Upper lobe of right lung (tissue), 1 donor: ENCODE measurements at regions not wholly inside any gene's neighbourhood (a gene's known extent, or its start where the extent isn't known, plus 50 kb on each side); places are given as distances from the start of the nearest gene placed in this dataset.
A peak's percentile ranks its signal among the peaks of the same experiment; 100 is the strongest.

Experiments used
- ATAC-seq: fragments of 200-7000 bp; cut with Tn5 transposase; one replicate; pipeline ENCODE4 v1.9.1; 2020; ENCODE audit warnings: mild to moderate bottlenecking, moderate library complexity
- DNase-seq: peaks from one replicate; pipeline ENCODE4 v3.0.0-alpha.2; 2020
- H3K27ac ChIP-seq: fragments of 200-600 bp; one replicate; pipeline ENCODE4 v1.8.0; 2022
- H3K27me3 ChIP-seq: fragments of 200-600 bp; one replicate; pipeline ENCODE4 v1.8.0; 2022; ENCODE audit warnings: mild to moderate bottlenecking
- H3K36me3 ChIP-seq: fragments of 200-600 bp; one replicate; pipeline ENCODE4 v1.8.0; 2022
- H3K4me1 ChIP-seq: fragments of 200-600 bp; one replicate; pipeline ENCODE4 v1.8.0; 2022
- H3K4me3 ChIP-seq: fragments of 200-600 bp; one replicate; pipeline ENCODE4 v1.8.0; 2022; ENCODE audit warnings: mild to moderate bottlenecking
- H3K9me3 ChIP-seq: fragments of 200-600 bp; one replicate; pipeline ENCODE4 v1.8.0; 2022
- CTCF ChIP-seq: fragments of 200-600 bp; IDR thresholded peaks from one replicate; pipeline ENCODE4 v1.8.0; 2022; ENCODE audit warnings: antibody characterized with exemption
- intact Hi-C: fragments of 100-400 bp; cut with DNase I; formaldehyde crosslinking; loops from one replicate; pipeline ENCODE4 v1.11.0; 2022
- donor health status: DM: no; HTN: yes; CAD: no; lungs with severe emphysema.

DNA sequence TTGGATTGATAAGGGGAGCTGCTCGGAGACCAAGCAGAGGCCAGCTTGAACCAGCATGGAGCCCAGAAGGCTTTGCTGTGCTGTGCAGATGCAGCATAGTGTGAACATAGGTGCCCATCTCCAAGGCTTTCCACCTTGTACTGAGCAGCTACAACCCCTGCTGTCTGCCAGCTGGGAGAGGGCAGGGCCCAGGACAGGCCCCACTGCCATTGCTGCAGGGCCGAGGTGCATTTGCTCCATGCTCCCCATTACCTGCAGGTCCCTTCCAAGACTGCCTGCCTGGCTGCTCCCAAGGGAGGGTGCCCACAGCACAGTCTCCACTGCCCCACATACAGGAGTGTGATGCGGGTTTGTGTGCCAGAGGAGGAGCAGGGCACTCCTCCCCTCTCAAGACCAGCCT lies 1016.0 kb upstream of the INTU start:
- DNase-seq: no peak
- Histone ChIP-seq H3K36me3 (no peaks in the 10 kb centered on the region), H3K4me3 (no peak overlapping the region), H3K27ac (no peak overlapping the region), H3K27me3 (no peaks in the 10 kb centered on the region), H3K4me1 (no peaks in the 10 kb centered on the region), H3K9me3 (no peaks in the 10 kb centered on the region)
- no peak for TF ChIP-seq CTCF
- intact Hi-C loops: no loop called here
- ATAC-seq: peak; percentile 32

GRCh38 chr4:126627255-126627654 lies 1005.5 kb upstream of the INTU start:
- no peaks in the 10 kb centered on the region for H3K4me1 ChIP-seq
- no peaks in the 10 kb centered on the region for H3K27me3 ChIP-seq
- H3K9me3 ChIP-seq: no peaks in the 10 kb centered on the region
- no peak overlapping the region for H3K4me3 ChIP-seq
- DNase-seq: no peak
- ATAC-seq: no peak
- peak; percentile 11 for TF ChIP-seq CTCF
- intact Hi-C loops: no loop called here
- H3K36me3 ChIP-seq: no peaks in the 10 kb centered on the region
- no peak overlapping the region for H3K27ac ChIP-seq

DNA sequence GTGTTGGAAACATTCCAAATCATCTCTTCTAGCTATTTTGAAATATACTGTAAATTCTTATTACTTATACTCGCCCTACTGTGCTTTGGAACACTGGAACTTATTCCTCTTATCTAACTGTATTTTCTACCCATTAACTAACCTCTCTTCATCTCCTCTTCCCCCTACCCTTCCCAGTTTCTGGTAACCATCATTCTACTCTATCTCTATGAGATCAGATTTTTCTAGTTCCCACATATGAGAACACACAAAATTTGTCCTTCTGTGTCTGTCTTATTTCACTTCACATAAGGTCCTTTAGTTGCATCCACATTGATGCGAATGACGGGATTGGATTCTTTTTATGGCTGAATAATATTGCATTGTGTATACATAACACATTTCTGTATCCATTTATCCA lies 1003.8 kb upstream of the INTU start:
- no peaks in the 10 kb centered on the region for H3K27me3 ChIP-seq

GRCh38 chr4:126630230-126630629 lies 1002.5 kb upstream of the INTU start:
- no peak for ATAC-seq

More for the DNA sequence above, 1003.8 kb upstream of the INTU start:
- Histone ChIP-seq H3K4me1 (no peaks in the 10 kb centered on the region), H3K27ac (no peak overlapping the region), H3K9me3 (no peaks in the 10 kb centered on the region), H3K4me3 (no peak overlapping the region), H3K36me3 (no peaks in the 10 kb centered on the region)
- DNase-seq (no peak), ATAC-seq (no peak)
- TF ChIP-seq CTCF: no peak
- intact Hi-C loops: no loop called here

GRCh38 chr4:126633306-126633705 lies 999.5 kb upstream of the INTU start:
- H3K4me3 ChIP-seq: no peak overlapping the region
- H3K4me1 ChIP-seq: no peaks in the 10 kb centered on the region
- ATAC-seq: no peak
- H3K9me3 ChIP-seq: no peaks in the 10 kb centered on the region
- H3K36me3 ChIP-seq: no peaks in the 10 kb centered on the region
- intact Hi-C loops: no loop called here
- no peak for DNase-seq
- no peak overlapping the region for H3K27ac ChIP-seq
- H3K27me3 ChIP-seq: no peaks in the 10 kb centered on the region
- TF ChIP-seq CTCF: no peak

More at GRCh38 chr4:126630230-126630629, 1002.5 kb upstream of the INTU start:
- H3K9me3 ChIP-seq: no peaks in the 10 kb centered on the region
- H3K4me1 ChIP-seq: no peaks in the 10 kb centered on the region
- no peak overlapping the region for H3K4me3 ChIP-seq
- TF ChIP-seq CTCF: no peak
- no peaks in the 10 kb centered on the region for H3K27me3 ChIP-seq
- H3K36me3 ChIP-seq: no peaks in the 10 kb centered on the region
- intact Hi-C loops: no loop called here
- no peak for DNase-seq
- no peak overlapping the region for H3K27ac ChIP-seq

- H3K27me3 ChIP-seq: no peaks in the 10 kb centered on the region
- H3K36me3 ChIP-seq: no peaks in the 10 kb centered on the region
- TF ChIP-seq CTCF: no peak
- H3K4me1 ChIP-seq: no peaks in the 10 kb centered on the region
- DNase-seq (no peak), ATAC-seq (no peak)
- H3K4me3 ChIP-seq: no peak overlapping the region
- H3K9me3 ChIP-seq: no peaks in the 10 kb centered on the region
- no peak overlapping the region for H3K27ac ChIP-seq
- intact Hi-C loops: no loop called here
Observed at GRCh38 chr4:126637706-126638105, 995.1 kb upstream of the INTU start.
